Kidney epithelial cell (primary cell): ENCODE measurements at regions not wholly inside any gene's neighbourhood (a gene's known extent, or its start where the extent isn't known, plus 50 kb on each side); places are given as distances from the start of the nearest gene placed in this dataset.

Source experiments
- DNase-seq: peaks from one replicate; pipeline ENCODE4 v3.0.0-alpha.2; 2010; ENCODE audit warnings: low read depth
- H3K27me3 ChIP-seq: 2 replicates; pipeline ENCODE4 v1.6.0; 2011; ENCODE audit warnings: low read length; ENCODE audit not compliant: control insufficient read depth, insufficient read depth
- H3K36me3 ChIP-seq: 2 replicates; pipeline ENCODE4 v1.5.1; 2011; ENCODE audit warnings: low read length; ENCODE audit not compliant: control insufficient read depth, insufficient read depth
- H3K4me3 ChIP-seq: 2 replicates; pipeline ENCODE4 v1.5.1; 2011; ENCODE audit warnings: low read depth, mild to moderate bottlenecking, control low read depth, low read length
- TF ChIP-seq, protein P1 (sequence below): IDR thresholded peaks from 2 replicates; pipeline ENCODE4 v1.5.1; 2011; ENCODE audit warnings: mild to moderate bottlenecking, moderate library complexity, low read length, control low read depth, inconsistent platforms; ENCODE audit not compliant: insufficient read depth, poor library complexity, severe bottlenecking

DNA sequence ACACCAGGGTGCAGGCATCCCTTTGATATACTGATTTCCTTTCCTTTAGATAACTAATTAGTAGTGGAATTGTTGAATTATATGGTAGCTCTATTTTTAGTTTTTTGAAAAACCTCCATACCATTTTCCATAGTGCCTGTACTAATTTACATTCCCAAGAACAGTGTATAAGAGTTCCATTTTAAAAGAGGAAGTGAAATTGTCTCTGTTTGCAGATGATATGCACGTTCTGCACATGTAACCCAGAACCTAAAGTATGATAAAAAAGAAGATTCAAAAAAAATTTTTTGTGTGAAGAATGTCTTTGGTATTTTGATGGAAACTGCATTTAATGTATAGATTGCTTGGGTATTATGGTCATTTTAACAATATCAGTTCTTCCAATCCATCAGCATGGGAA lies 424.0 kb upstream of the CCNH start:
- TF ChIP-seq, protein P1, sequence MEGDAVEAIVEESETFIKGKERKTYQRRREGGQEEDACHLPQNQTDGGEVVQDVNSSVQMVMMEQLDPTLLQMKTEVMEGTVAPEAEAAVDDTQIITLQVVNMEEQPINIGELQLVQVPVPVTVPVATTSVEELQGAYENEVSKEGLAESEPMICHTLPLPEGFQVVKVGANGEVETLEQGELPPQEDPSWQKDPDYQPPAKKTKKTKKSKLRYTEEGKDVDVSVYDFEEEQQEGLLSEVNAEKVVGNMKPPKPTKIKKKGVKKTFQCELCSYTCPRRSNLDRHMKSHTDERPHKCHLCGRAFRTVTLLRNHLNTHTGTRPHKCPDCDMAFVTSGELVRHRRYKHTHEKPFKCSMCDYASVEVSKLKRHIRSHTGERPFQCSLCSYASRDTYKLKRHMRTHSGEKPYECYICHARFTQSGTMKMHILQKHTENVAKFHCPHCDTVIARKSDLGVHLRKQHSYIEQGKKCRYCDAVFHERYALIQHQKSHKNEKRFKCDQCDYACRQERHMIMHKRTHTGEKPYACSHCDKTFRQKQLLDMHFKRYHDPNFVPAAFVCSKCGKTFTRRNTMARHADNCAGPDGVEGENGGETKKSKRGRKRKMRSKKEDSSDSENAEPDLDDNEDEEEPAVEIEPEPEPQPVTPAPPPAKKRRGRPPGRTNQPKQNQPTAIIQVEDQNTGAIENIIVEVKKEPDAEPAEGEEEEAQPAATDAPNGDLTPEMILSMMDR: no peak
- Histone ChIP-seq H3K36me3 (no peaks in the 10 kb centered on the region), H3K27me3 (no peaks in the 10 kb centered on the region), H3K4me3 (no peak overlapping the region)
- no peak for DNase-seq

DNA sequence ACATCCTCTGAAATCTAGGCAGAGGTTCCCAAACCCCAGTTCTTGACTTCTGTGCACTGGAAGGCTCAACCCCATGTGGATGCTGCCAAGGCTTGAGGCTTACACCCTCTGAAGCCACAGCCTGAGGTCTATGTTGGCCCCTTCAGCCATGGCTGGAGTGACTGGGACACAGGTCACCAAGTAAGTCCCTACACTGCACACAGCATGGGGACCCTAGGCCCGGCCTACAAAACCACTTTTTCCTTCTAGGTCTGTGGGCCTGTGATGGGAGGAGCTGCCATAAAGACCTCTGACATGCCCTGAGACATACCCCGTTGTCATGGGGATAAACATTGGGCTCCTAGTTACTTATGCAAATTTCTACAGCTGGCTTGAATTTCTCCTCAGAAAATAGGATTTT lies 418.8 kb upstream of the CCNH start:
- Histone ChIP-seq H3K36me3 (no peaks in the 10 kb centered on the region), H3K4me3 (no peak overlapping the region), H3K27me3 (no peaks in the 10 kb centered on the region)
- no peak for DNase-seq
- TF ChIP-seq, protein P1: no peak

DNA sequence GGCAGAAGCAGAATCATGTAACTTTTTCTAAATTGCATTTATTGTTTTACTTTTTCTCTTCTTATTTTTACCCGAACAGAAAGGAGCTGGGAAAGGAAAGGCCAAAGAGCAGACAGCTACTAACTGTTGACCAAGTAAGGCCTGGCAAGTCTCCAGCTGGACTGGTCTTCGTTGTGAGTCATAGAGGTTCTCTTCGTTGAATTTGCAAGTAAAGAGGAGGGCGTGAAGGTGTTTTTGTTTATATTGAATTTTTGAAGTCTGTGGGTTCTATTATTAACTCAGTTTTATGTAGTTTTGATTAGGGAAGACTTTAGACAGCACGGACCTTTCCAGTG lies 416.5 kb upstream of the CCNH start:
- H3K4me3 ChIP-seq: no peak overlapping the region
- H3K27me3 ChIP-seq: no peaks in the 10 kb centered on the region
- no peaks in the 10 kb centered on the region for H3K36me3 ChIP-seq
- TF ChIP-seq, protein P1: no peak
- DNase-seq: no peak

DNA sequence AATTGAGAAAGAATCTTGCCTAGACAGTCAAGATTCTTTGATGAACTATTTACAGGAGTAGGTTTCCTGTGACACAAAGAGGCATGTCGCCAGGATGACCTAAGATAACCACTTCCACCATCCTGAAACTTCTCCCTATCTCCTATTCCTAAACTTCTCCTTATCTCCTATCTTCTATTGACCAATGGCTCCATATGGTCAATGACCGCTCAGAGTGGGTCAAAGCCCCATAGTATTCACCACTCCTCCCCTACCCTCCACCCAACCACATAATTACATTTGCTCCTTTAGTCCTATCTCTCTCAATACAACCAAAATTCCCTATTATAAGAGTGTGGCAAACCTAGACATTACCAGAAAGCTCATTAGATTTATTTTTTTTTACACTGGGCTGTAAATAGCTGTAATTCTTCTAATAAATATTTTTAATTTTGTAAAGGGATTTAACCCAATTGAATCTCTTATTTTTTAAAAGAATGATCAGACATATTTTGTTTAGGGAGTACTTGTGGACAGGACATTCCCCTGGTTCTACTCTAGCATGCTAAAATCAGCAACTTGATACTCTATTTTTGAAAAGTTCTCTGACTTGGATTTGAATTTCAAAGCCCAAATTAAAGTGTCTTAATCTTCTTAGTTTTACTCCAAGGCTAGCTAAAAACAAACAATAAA lies 416.0 kb upstream of the CCNH start:
- DNase-seq: no peak
- Histone ChIP-seq H3K27me3 (no peaks in the 10 kb centered on the region), H3K4me3 (no peak overlapping the region), H3K36me3 (no peaks in the 10 kb centered on the region)
- TF ChIP-seq, protein P1: no peak

DNA sequence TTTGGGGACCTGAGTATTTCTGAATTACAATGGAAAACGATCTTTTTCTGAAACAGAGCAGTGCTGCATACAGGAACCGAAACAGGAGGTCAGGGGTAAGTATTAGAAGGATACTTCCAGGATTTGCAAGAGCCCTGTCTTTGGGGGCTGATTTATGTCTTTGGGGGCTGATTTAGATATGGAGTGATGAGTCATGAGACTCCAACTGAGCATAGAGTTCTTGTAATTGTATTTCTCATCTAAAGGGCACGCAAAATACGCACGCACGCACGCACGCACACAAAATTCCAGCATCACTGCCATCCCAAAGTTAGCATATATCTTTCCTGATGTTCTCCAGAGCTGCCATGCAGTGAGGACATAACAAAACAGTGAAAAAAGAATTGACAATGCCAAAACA lies 414.8 kb upstream of the CCNH start:
- TF ChIP-seq, protein P1: no peak
- Histone ChIP-seq H3K36me3 (no peaks in the 10 kb centered on the region), H3K27me3 (no peaks in the 10 kb centered on the region), H3K4me3 (no peak overlapping the region)
- no peak for DNase-seq

DNA sequence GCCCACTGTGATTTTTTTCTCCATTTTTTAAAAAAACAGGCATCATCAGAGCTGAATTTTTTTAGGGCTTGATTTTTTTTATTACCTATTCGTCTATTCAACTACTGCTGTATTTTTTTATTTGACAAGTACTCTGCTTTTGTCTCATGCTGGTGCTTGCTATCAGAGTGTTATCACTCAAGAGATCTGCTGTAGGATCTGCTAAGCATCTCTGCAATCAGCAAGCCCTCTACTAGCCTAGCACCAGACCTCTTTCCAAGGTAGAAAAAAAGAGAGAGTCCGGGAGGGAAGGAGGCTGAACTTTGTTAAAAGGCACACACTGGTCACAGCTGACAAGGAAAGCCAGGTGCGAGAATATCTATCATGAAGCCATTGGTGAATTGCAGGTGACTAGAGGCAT lies 413.8 kb upstream of the CCNH start:
- Histone ChIP-seq H3K36me3 (no peaks in the 10 kb centered on the region), H3K27me3 (no peaks in the 10 kb centered on the region), H3K4me3 (no peak overlapping the region)
- DNase-seq: no peak
- TF ChIP-seq, protein P1: no peak
